GM18873 (cell line): ENCODE measurements at regions not wholly inside any gene's neighbourhood (a gene's known extent, or its start where the extent isn't known, plus 50 kb on each side); places are given as distances from the start of the nearest gene placed in this dataset.
"Not testable (repeated sequence)": the region's sequence is repeated elsewhere in the genome, so short reads cannot be mapped to it uniquely, and the experiment has no call there.

Experiments used
- ATAC-seq: cut with Tn5 transposase; IDR thresholded peaks from one replicate; pipeline ENCODE4 v1.9.1; 2021; ENCODE audit warnings: mild to moderate bottlenecking, moderate library complexity, moderate number of reproducible peaks; ENCODE audit not compliant: unreplicated experiment, low FRiP score

- ATAC-seq: no peak
Measured at GRCh38 chr4:100907465-100908454, 389.9 kb upstream of the EMCN start.

- no peak for ATAC-seq
Measured at GRCh38 chr4:100906973-100907372, 389.2 kb upstream of the EMCN start.

GRCh38 chr4:100900945-100901344, 383.1 kb upstream of the EMCN start:
- ATAC-seq: not testable (repeated sequence)

GRCh38 chr4:100900134-100900533, 382.3 kb upstream of the EMCN start:
- ATAC-seq: no peak

- ATAC-seq: no peak
Measured at GRCh38 chr4:100898844-100899243, 381.0 kb upstream of the EMCN start.

- ATAC-seq: peak; percentile 74
Measured at GRCh38 chr4:100895556-100896197, 377.9 kb upstream of the EMCN start.

GRCh38 chr4:100894339-100894870, 376.6 kb upstream of the EMCN start:
- ATAC-seq: no peak

- ATAC-seq: no peak
Measured at GRCh38 chr4:100891808-100892207, 374.0 kb upstream of the EMCN start.

- ATAC-seq: no peak
Measured at GRCh38 chr4:100889898-100890297, 372.1 kb upstream of the EMCN start.

- ATAC-seq: peak; percentile 42
Measured at GRCh38 chr4:100889401-100889800, 371.6 kb upstream of the EMCN start.

GRCh38 chr4:100882661-100883060, 364.8 kb upstream of the EMCN start:
- no peak for ATAC-seq

- ATAC-seq: no peak
Measured at GRCh38 chr4:100881283-100881682, 363.5 kb upstream of the EMCN start.

GRCh38 chr4:100880011-100880410, 362.2 kb upstream of the EMCN start:
- no peak for ATAC-seq

GRCh38 chr4:100879471-100879870, 361.6 kb upstream of the EMCN start:
- no peak for ATAC-seq

- no peak for ATAC-seq
Measured at GRCh38 chr4:100876546-100876945, 358.7 kb upstream of the EMCN start.

GRCh38 chr4:100875296-100876068, 357.7 kb upstream of the EMCN start:
- no peak for ATAC-seq

- no peak for ATAC-seq
Measured at GRCh38 chr4:100872811-100873210, 355.0 kb upstream of the EMCN start.

GRCh38 chr4:100870940-100871772, 353.3 kb upstream of the EMCN start:
- ATAC-seq: no peak

GRCh38 chr4:100869276-100869675, 351.5 kb upstream of the EMCN start:
- ATAC-seq: no peak

- ATAC-seq: not testable (repeated sequence)
Measured at GRCh38 chr4:100868281-100868680, 350.5 kb upstream of the EMCN start.
